ENCODE measurements at regions not wholly inside any gene's neighbourhood (a gene's known extent, or its start where the extent isn't known, plus 50 kb on each side); places are given as distances from the start of the nearest gene placed in this dataset.

GRCh38 chr3:33936921-33937525, 138.6 kb downstream of the PDCD6IP start:
- DNase-seq = no peak
- Histone ChIP-seq H3K4me3 (no peak overlapping the region), H3K27ac (no peak overlapping the region), H3K9me3 (no peaks in the 10 kb centered on the region), H3K36me3 (no peaks in the 10 kb centered on the region), H3K4me1 (no peaks in the 10 kb centered on the region), H3K27me3 (replicated peaks in 1 of 7) (no peaks in the 10 kb centered on the region)
- WGBS, 5 donors = 47 to 87% (median 65%) methylated on average over 1 of the region's 1 CpG
- intact Hi-C loops (cut with DNase I; ENCODE audit: low total_unique reads) = no loop called here
- TF ChIP-seq CTCF (IDR thresholded peaks at IDR 0.05 in 8 of 11, conservative IDR thresholded peaks at IDR 0.05 in 3 of 11) (no peak), POLR2A (IDR thresholded peaks at IDR 0.05) (no peak), POLR2AphosphoS5 (IDR thresholded peaks at IDR 0.05) (no peak)

GRCh38 chr3:33937628-33938027, 139.2 kb downstream of the PDCD6IP start:
- intact Hi-C loops (cut with DNase I; ENCODE audit: low total_unique reads) = no loop called here
- Histone ChIP-seq H3K36me3 (no peaks in the 10 kb centered on the region), H3K27ac (no peak overlapping the region), H3K4me1 (no peaks in the 10 kb centered on the region), H3K9me3 (no peaks in the 10 kb centered on the region), H3K27me3 (replicated peaks in 1 of 7) (no peaks in the 10 kb centered on the region), H3K4me3 (no peak overlapping the region)
- 58 to 78% (median 69%) methylated on average over 1 of the region's 1 CpG for WGBS, 5 donors
- no peak for TF ChIP-seq POLR2A (IDR thresholded peaks at IDR 0.05)
- no peak for TF ChIP-seq CTCF (IDR thresholded peaks at IDR 0.05 in 8 of 11, conservative IDR thresholded peaks at IDR 0.05 in 3 of 11)
- no peak for TF ChIP-seq POLR2AphosphoS5 (IDR thresholded peaks at IDR 0.05)
- DNase-seq = no peak

- intact Hi-C loops (cut with DNase I; ENCODE audit: low total_unique reads) = no loop called here
- no peaks in the 10 kb centered on the region for H3K9me3 ChIP-seq
- H3K36me3 ChIP-seq = no peaks in the 10 kb centered on the region
- no peaks in the 10 kb centered on the region for H3K27me3 ChIP-seq (replicated peaks in 1 of 7)
- no peak overlapping the region for H3K4me3 ChIP-seq
- H3K27ac ChIP-seq = no peak overlapping the region
- no peak for DNase-seq
- no peak for TF ChIP-seq POLR2A (IDR thresholded peaks at IDR 0.05)
- no peak for TF ChIP-seq CTCF (IDR thresholded peaks at IDR 0.05 in 8 of 11, conservative IDR thresholded peaks at IDR 0.05 in 3 of 11)
- TF ChIP-seq POLR2AphosphoS5 (IDR thresholded peaks at IDR 0.05) = no peak
- H3K4me1 ChIP-seq = no peaks in the 10 kb centered on the region
- WGBS, 5 donors = 74 to 86% (median 82%) methylated on average over 5 of the region's 5 CpGs
Observed at GRCh38 chr3:33940149-33940548, 141.7 kb downstream of the PDCD6IP start.

- intact Hi-C loops (cut with DNase I; ENCODE audit: low total_unique reads) = no loop called here
- no peaks in the 10 kb centered on the region for H3K36me3 ChIP-seq
- WGBS, 5 donors = 72 to 83% (median 80%) methylated on average over 4 of the region's 4 CpGs
- no peaks in the 10 kb centered on the region for H3K27me3 ChIP-seq (replicated peaks in 1 of 7)
- H3K9me3 ChIP-seq = no peaks in the 10 kb centered on the region
- no peaks in the 10 kb centered on the region for H3K4me1 ChIP-seq
- TF ChIP-seq POLR2AphosphoS5 (IDR thresholded peaks at IDR 0.05) = no peak
- DNase-seq = no peak
- no peak overlapping the region for H3K4me3 ChIP-seq
- no peak overlapping the region for H3K27ac ChIP-seq
Observed at GRCh38 chr3:33940736-33941135, 142.3 kb downstream of the PDCD6IP start.

GRCh38 chr3:33941804-33942203, 143.4 kb downstream of the PDCD6IP start:
- Histone ChIP-seq H3K36me3 (no peaks in the 10 kb centered on the region), H3K27me3 (replicated peaks in 1 of 7) (no peaks in the 10 kb centered on the region), H3K27ac (no peak overlapping the region), H3K4me1 (no peaks in the 10 kb centered on the region), H3K4me3 (no peak overlapping the region), H3K9me3 (no peaks in the 10 kb centered on the region)
- WGBS, 5 donors = 69 to 88% (median 79%) methylated on average over 1 of the region's 1 CpG
- TF ChIP-seq POLR2AphosphoS5 (IDR thresholded peaks at IDR 0.05) (no peak), POLR2A (IDR thresholded peaks at IDR 0.05) (no peak), CTCF (IDR thresholded peaks at IDR 0.05 in 8 of 11, conservative IDR thresholded peaks at IDR 0.05 in 3 of 11) (no peak)
- DNase-seq = no peak
- intact Hi-C loops (cut with DNase I; ENCODE audit: low total_unique reads) = no loop called here

All from spleen (tissue), 11 donors.